ENCODE measurements at regions not wholly inside any gene's neighbourhood (a gene's known extent, or its start where the extent isn't known, plus 50 kb on each side); places are given as distances from the start of the nearest gene placed in this dataset.

- TF ChIP-seq ZNF274 (IDR thresholded peaks at IDR 0.05; ENCODE audit: low read depth, low read length), result no peak
- H3K4me3 ChIP-seq (ENCODE audit: low read length), result no peak overlapping the region
These were observed 216.9 kb upstream of the GSE1 start for GRCh38 chr16:85395913-85396878.

- no peak for TF ChIP-seq ZNF274 (IDR thresholded peaks at IDR 0.05; ENCODE audit: low read depth, low read length)
- no peak overlapping the region for H3K4me3 ChIP-seq (ENCODE audit: low read length)
These were observed 215.9 kb upstream of the GSE1 start for GRCh38 chr16:85396879-85397871.

GRCh38 chr16:85398050-85398451, 215.1 kb upstream of the GSE1 start:
- no peak for TF ChIP-seq ZNF274 (IDR thresholded peaks at IDR 0.05; ENCODE audit: low read depth, low read length)
- H3K4me3 ChIP-seq (ENCODE audit: low read length), result no peak overlapping the region

- TF ChIP-seq ZNF274 (IDR thresholded peaks at IDR 0.05; ENCODE audit: low read depth, low read length), result no peak
- H3K4me3 ChIP-seq (ENCODE audit: low read length), result no peak overlapping the region
These were observed 214.2 kb upstream of the GSE1 start for GRCh38 chr16:85398688-85399582.

- H3K4me3 ChIP-seq (ENCODE audit: low read length), result no peak overlapping the region
- no peak for TF ChIP-seq ZNF274 (IDR thresholded peaks at IDR 0.05; ENCODE audit: low read depth, low read length)
These were observed 213.4 kb upstream of the GSE1 start for GRCh38 chr16:85399583-85400284.

GRCh38 chr16:85400305-85401205, 212.6 kb upstream of the GSE1 start:
- TF ChIP-seq ZNF274 (IDR thresholded peaks at IDR 0.05; ENCODE audit: low read depth, low read length), result no peak

GRCh38 chr16:85401370-85401916, 211.7 kb upstream of the GSE1 start:
- H3K4me3 ChIP-seq (ENCODE audit: low read length), result no peak overlapping the region
- TF ChIP-seq ZNF274 (IDR thresholded peaks at IDR 0.05; ENCODE audit: low read depth, low read length), result no peak

More at GRCh38 chr16:85400305-85401205, 212.6 kb upstream of the GSE1 start:
- no peak overlapping the region for H3K4me3 ChIP-seq (ENCODE audit: low read length)

GRCh38 chr16:85401917-85402766, 211.0 kb upstream of the GSE1 start:
- no peak for TF ChIP-seq ZNF274 (IDR thresholded peaks at IDR 0.05; ENCODE audit: low read depth, low read length)
- no peak overlapping the region for H3K4me3 ChIP-seq (ENCODE audit: low read length)

GRCh38 chr16:85402910-85403692, 210.0 kb upstream of the GSE1 start:
- no peak for TF ChIP-seq ZNF274 (IDR thresholded peaks at IDR 0.05; ENCODE audit: low read depth, low read length)
- H3K4me3 ChIP-seq (ENCODE audit: low read length), result no peak overlapping the region

GRCh38 chr16:85403693-85404092, 209.4 kb upstream of the GSE1 start:
- no peak overlapping the region for H3K4me3 ChIP-seq (ENCODE audit: low read length)
- no peak for TF ChIP-seq ZNF274 (IDR thresholded peaks at IDR 0.05; ENCODE audit: low read depth, low read length)
